Activated gamma-delta T cell treated with anti-CD3 and anti-CD28 coated beads, Interleukin-2, amount 50 U/mL, for 16 hours (primary cell): ENCODE measurements at regions not wholly inside any gene's neighbourhood (a gene's known extent, or its start where the extent isn't known, plus 50 kb on each side); places are given as distances from the start of the nearest gene placed in this dataset.

Experiments
- DNase-seq: peaks from one replicate; pipeline ENCODE4 v3.0.0-alpha.2; 2020; ENCODE audit warnings: low read depth

DNA sequence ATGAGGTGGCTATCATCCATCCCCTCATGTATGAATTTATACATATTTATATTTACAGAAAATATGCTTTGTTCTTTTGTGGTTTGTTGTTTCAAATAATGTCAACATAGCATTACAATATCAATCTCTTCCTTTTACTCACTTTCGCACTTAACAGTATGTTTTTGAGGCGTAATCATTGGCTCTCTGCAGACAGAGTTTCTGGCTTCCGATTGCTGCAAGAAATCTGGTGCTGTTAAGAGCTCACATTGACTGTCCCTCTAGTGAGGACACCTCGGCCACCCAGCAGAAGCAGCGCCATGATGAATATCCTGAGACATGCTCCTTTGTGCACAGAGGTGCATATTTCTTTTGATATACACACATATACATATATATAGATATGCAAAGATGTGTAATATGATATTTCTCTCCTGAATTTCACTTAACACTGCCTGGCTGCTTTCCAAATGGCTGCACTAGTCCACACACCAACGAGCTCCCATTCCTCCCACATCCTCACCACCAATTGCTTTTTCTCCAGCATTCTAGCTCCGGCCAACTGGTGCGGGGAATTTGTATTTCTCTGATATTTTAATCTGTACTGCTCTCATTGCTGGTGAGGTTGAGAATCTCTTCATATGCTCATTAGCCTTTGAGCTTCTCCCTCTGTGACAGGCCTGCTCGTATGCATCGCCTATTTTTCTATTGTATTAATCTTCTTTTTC is 248.4 kb downstream of the SIPA1L2 start:
- no peak for DNase-seq

DNA sequence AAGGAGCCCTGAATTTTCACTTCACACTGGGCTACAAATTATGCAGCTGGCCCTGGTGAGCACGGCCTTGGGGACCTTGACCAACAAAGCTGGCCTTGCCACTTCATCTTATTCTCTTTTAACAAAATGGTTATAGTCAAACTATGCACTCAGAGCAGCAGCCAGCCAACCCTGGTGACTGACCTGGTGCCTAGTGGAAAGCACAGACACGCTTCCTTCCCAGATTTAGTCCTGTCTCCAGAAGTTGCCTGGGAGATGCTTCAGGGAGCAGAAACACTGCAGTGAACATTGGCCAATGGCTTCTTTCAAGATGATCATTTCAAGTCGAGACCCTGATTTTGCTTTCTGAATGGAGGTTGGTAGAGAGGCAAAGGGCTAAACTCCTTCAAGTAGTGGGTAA is 249.3 kb downstream of the SIPA1L2 start:
- DNase-seq, result no peak

DNA sequence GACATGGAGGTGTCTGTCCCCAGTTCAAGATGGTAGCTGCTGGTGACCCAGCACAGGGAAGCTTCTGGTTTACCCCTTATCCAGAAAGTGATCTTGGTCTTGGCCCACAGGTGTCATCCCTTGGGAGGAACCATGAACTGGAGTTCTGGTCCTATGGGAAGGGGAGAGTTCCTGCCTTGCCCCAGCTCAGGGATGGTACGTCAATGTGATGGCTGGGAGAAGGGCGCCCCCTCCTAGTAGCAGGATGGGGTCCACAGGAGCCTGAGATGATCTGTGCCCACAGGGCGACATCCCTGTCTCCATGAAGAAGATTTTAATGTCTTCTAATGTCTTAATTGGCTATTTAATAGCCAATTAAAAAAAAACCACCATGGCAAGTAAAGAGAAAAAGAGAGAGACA is 249.8 kb downstream of the SIPA1L2 start:
- no peak for DNase-seq

DNA sequence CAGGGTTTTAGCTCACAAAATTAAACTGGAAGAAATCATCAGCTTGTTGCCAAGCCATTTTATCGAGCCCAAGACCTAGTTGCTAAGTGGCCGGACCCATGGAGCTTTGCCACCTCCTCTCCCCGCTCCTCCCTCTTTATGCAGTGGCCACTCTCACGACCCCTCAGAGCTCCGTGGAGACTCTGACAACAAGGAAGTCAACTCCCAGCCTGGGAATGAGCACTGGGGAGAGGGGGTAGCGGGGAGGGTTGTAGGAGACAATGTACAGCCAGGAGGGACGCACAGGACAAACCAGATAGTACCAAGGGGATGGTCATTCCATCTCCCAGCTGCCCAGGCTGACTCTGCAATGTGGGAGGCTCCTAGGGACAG is 250.9 kb downstream of the SIPA1L2 start:
- no peak for DNase-seq

DNA sequence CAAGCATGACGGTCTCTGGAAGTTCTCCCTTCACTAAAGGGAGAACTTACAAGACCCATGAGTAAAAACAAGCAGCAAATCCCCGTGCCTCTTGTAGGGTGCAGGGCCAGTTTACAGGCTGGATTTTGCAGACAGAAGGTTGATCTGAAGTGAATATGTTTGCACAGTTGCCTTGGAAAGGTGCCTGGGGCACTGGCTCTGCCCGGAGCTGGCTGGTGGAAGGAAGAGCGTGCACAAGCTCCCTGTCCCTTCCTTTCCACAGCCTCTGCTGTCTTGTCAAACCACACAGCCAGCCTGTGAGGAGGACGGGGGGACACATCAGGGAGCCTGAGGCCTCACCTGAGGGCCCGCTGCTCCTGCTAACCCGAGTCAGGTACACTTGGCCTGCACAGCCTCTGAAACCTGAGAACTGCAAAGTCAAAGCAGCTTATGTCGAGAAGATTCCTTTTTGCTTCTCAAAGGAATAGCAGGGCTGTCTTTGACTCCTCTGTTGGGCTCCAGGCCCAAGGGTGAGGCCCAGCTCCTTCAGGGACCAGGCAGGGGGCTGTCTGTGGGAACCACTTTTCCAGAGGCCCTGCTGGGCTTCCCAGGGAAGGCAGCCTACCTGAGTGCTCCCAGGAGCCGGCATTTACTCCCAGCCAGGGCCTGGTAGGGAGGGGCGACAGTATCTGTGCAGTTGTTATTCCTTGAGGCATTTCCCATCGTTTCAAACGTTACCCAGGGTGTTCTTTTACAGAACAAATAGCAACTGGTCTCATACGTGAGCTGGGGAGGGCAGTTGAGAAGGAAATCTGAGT is 251.5 kb downstream of the SIPA1L2 start:
- no peak for DNase-seq

DNA sequence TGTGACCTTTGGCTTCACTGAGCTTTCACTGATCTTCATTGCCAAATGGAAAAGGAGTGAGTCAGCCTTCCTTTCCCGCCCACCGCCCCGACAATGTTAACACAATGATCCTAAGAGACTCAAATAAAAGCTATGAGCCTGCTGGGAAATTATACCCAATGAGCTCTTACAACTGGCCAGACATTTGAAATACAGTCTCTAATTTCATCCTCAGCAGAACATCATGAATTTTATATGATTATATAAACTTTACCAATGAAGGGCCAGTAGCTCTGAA is 252.5 kb downstream of the SIPA1L2 start:
- DNase-seq, result no peak

DNA sequence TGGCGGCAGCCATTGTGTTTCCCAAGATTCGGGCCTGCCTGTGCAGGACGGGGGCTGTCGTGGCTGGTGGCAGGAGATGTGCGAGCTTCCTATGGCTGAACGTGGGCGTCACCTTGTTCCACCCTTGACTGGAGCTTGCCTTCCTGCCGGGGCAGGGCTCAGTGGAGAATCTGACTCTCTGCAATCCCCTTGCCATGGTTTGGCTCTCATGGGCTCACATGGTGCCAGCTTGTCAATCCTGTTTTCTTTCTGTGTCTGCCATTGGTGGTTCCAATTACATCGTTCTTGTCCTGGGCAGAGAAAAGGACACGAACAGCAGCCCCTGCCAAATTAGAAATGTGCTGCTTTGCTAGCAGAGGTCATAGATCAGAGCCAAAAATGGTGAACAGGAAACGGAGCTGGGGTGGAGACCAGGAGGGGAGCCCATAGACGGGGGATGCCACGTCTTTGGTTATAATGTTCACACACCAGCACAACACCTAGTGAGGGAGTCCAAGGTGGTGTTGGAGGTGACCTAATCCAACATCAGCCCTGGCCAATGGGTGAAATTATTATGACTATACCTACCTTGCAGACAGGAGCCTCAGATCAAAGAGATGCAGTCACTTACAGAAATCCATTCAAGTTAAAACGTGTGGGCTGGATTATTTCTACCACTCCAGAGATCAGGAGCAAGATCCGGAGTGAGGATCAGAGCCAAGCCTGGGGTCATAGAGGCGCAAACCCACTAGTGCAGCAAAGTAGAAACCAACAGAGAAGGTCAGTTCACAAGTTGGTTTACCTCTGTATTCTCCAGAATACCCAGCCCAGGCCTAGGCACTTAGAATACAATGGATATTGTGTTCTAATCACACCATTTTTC is 253.1 kb downstream of the SIPA1L2 start:
- no peak for DNase-seq

DNA sequence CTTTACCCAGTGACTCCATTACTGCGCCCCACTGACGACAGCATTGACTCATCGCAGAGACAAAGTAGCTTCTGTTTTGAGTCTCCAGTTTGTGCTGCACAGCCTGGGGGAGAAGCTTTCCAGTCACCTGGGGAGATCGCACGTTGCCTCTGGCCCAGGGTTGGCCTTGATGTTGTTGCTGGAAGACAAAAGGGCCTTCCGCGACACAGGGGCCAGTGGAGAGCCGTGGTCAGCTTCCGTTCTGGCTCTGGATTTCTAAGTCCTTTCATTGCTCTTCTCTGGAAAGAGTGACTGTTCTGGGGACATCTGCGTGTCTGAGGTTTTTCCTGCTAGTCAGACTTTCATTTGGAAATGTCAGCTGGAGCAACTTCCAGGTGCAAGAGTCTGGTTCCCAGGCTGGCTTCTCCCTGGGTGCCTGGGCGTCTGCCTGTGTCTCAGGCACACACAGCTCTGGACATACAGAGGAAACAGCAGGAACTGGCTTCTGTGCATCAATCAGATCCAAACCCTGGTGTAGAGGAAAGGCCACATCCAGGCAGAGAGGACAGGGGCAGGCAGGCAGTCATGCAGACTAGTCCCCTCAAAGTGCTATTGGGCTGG is 257.0 kb downstream of the SIPA1L2 start:
- no peak for DNase-seq

DNA sequence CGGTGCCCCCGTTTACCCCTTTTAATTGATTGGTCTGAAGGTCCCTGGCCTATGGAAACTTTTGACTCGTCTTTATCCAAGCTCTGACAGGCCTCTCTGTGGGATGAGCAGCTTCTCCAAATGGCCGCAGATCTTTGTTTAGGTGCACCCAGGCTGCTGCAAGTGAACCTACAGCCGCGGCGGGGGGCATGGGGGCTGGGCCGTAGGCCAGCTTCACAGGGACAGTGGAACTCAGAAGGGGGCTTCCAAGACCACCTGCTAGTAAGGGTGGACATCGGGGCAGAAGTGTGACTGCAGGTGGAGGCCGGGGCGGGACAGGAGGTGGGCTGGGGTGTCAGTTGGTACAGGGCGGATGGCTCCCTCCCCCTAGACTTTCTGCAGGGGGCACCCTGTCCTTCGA is 257.5 kb downstream of the SIPA1L2 start:
- DNase-seq, result no peak

DNA sequence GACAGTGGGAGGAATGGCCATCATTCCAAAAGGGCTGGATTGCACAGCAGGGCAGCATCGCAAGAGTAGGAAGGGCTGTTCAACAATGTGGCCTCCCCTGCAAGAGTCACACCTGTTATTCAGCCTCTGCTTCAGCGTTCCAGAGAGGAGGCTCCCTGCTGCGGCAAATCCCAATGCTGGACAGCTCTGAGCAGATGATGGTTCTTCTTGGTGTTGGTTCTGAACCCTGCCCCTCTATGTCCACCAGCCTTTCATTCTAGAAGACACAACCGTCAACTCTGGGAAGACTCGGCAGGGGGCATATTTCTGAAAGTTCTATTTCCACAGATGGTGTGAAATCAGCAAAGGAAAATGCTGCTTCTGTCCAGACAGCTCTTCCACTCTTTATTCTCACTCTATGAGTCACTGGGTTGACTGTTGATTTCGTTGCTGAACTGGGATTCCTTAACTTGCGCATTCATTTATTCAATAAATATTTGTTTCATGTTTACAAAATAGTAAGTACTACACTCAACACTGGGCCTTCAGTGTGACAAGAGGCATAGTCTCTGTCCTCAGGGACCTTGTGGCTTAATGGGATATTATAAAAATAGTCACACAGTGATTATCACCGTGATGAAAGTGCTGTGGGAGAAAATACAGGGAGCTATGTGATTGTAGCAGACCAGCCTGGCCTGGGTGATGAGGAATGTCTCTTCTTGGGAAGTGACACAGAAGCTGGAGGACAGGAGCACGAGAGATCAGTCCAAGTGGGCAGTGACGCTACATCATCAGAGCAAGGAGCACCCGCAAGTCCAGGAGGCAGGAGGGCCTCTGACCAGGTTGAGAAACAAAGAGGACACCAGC is 260.3 kb downstream of the SIPA1L2 start:
- no peak for DNase-seq

DNA sequence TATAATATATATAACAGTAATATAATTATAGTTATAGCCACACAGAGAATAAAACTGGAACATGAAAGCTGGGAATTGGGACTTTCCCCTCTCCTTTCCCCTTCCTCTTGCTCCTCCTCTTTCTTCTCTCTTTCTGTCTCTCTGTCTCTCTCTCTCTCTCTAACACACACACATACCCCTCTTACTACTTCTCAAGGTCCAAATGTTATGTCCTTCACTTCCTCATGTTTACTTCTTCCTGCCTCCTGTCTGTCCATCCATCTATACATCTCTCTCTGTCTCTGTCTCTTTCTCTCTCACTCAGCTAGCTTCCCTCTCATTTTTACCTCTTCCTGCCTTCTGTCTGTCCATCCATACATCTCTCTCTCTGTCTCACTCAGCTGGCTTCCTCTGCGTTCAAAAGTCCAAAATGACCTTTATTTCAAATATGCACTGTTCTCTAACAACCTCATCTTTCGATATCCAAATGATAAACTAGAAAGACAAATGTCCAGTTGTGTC is 261.1 kb downstream of the SIPA1L2 start:
- DNase-seq, result no peak

DNA sequence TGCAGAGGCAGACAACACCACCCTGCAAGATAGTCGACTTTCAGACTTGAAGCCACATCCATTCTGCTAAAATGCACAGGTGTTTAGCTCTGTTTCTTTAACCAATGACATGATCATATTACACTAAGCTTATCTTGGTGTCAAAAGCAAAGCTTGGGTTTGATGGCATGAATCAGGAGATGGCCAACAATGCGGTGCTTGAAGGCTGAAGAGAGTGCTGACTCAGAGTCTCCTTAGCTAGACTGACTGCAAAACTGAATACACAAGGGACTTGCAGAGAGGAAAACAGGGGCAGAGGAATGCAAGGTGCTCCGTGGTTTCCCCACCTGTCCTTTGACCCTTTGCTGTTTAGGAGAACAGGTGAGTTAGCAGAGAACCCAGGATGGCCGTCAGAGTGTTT is 262.6 kb downstream of the SIPA1L2 start:
- DNase-seq, result no peak

DNA sequence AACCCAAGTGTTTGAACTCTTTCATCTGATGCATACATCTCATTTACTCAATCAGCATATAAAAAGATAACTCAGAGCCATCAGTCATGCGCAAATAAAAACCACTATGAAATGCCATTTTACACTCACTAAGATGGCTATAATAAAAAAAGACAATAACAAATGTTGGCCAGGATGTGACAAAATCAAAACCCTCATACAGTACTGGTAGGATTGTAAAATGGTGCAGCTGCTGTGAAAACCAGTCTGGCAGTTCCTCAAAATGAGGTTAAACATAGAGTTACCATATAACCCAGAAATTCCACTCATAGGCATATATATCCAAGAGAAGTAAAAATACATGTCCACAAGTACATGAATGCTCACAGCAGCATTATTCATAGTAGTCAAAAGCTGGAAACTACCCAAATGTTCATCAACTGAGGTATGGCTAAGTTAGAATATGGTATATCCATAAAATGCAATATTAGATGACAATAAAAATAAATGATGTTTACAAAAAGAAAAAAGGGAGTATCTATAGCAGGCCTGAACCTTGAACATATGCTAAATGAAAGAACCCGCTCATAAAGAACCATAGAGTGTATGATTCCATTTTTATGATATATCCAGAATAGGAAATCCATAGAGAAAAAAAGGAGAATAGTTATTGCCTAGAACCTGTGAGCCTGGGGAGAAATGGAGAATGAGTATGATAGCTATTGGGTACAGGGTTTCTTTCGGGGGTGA is 265.1 kb downstream of the SIPA1L2 start:
- no peak for DNase-seq

DNA sequence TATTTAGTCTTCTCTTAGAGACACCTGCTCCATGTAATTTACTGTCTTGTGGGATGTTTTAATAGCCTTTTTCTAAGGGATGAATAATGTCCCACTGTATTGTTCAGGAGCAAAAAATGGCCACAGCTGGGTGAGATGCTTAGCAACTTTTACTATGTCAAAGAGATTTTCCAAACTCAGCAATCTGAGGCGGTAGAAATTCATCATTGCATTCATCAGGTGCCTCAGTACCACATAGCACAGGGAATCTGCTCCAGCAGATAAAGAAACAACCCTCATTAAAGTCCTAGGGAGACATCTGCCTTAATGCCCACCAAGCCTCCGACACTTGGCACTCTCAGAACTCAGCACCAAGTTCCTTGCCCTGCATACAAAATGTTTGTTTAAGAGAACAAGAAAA is 266.9 kb downstream of the SIPA1L2 start:
- no peak for DNase-seq

DNA sequence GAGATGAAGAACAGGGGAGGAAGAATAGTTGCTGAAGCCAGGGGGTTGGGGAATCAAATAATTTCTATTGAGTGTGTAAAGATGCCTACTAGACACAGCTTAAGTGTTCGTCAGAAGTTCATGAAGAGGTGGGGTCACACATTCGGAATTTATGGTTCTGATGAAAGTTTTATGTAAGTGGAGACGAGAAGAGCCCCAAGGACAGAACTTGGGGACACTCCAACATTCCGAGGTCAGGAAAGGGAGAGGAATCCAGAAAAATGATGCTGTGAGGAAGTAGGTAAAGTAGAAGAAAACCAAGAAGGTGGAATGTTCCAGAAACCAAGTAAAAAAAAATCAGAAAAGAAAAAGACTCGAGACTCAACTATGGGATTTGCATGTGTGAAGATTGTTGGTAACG is 272.5 kb downstream of the SIPA1L2 start:
- no peak for DNase-seq

DNA sequence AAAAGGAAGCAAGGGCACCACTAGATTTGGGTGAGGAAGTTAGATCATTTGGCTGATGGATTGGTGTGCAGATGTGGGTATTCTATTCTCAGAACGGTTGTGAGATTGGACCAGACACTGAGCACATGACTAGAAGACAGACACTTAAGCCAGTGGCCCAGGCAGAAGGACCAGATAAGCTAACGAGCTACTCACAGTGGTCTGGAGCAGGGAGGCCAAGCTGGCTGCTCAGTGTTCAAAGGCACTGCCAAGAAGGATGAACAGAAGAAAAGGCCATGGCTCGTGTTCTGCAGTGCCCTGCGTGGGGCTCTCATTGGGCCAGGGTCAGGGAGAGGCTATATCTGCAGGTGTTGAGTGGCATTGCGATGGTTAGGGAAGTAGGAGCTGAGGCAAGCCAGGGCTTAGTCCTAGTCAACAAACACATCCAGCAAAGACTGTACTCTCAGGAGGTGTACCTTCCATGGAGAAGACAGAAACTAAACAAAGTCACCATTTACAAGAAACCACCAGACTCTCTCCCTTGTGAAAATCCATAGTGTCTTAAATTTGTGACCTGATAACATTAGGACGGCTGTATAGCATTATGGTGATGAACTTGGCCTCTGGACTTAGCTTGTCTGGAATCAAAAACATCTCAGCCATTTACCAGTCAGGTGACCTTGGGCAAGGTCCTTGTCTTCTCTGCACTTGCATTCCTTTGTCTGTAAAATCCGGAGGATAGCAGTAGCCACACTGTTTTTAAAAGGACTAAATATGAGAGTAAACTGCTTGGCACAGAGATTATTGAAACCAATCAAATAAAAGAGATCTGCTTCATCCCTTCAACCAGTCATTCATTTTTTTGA is 274.5 kb downstream of the SIPA1L2 start:
- no peak for DNase-seq

DNA sequence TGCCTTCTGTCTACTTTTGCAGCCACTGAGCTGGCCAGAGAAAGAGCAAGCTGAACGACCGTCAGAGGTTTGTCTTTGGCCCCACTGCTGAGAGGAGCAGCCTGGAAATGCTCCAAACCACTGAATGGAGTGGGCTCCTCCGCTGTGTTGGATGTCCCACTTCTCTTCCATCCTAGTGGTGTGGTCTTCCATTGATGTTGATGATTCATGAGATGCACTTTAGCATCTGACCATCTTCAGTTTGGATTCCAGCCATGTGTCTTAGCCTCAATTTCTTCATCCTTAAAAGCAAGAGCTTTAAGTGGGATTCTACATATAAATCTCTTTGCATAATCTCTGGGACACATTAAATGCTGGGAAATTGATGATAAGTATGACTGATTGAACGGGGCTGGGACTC is 276.9 kb downstream of the SIPA1L2 start:
- DNase-seq, result no peak

DNA sequence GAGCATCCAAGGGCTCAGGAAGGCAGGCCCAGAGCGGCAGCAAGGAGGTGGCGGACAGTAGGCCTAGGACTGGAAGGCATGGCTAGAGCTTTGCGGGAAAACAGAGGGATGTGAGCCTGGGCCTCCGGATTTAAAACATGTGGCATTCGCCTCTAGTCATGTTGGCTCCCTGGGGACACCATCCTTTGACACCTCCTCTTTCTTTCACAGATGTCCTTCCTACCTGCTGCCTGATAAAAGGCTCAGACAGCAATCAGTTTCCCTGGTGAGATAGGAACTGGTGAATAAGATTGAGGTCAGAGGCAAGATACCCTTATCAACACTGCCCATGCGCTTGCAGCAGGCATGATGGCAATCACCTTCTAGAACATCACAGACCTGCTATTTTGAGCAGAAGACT is 277.6 kb downstream of the SIPA1L2 start:
- no peak for DNase-seq

DNA sequence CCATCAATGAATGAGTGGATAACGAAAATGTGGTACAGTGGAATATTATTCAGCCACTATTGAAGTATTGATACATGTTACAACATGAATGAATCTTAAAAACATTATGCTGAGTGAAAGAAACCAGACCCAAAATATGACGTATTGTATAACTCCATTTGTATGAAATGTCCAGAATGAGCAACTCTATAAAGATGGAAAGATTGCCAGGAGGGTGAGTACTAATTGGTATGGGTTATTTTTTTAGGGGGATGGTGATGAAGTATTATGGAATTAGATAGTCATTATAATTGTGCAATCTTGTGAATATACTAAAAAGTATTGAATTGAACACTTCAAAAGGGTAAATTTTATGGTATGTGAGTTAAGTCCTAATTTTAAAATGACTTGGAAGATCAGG is 278.6 kb downstream of the SIPA1L2 start:
- no peak for DNase-seq

DNA sequence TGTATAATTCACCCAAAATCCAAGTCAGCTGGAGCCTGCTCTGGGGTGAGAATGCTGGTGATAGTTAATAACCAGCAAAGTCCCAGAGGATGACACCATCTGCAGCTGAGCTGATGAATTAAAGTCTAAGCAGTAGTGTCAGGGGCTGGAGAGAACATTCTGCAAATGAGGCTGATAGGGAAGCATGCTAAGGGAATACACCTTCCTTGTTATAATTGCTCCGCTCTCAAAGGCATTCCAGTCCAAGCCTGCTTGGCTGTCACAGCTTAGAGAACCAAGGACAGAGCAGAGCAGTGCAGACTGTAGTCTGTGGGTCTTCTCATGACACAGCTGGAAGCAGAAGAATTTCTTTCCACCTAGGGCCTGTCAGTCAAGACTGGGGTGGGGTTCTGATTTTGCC is 283.1 kb downstream of the SIPA1L2 start:
- DNase-seq, result no peak
